Keratinocyte (primary cell): ENCODE measurements at regions not wholly inside any gene's neighbourhood (a gene's known extent, or its start where the extent isn't known, plus 50 kb on each side); places are given as distances from the start of the nearest gene placed in this dataset.

Source experiments
- CTCF ChIP-seq, 3 experiments: IDR thresholded peaks in 1 of 3; conservative IDR thresholded peaks in 1 of 3; optimal IDR thresholded peaks in 1 of 3; 2 replicates in 2 of 3; 3 replicates in 1 of 3; pipeline versions ENCODE3 to v1.5.1; 2011; ENCODE audit warnings: low read length in 3 of 3, mild to moderate bottlenecking in 3 of 3, moderate library complexity in 2 of 3, control low read depth in 1 of 3, inconsistent platforms in 1 of 3; ENCODE audit not compliant: insufficient read depth in 2 of 3; ENCODE audit errors: extremely low read depth in 1 of 3
- EZH2 ChIP-seq: IDR thresholded peaks from one replicate; pipeline ENCODE4 v1.6.1; 2012; ENCODE audit warnings: inconsistent platforms, mild to moderate bottlenecking, low read length, moderate library complexity

GRCh38 chr10:128494665-128495064 is 368.4 kb upstream of the MKI67 start:
- TF ChIP-seq EZH2: no peak
- TF ChIP-seq CTCF (optimal IDR thresholded peaks at IDR 0.05 in 1 of 3, IDR thresholded peaks at IDR 0.05 in 1 of 3, conservative IDR thresholded peaks at IDR 0.05 in 1 of 3; ENCODE audit: extremely low read depth in 1 of 3, insufficient read depth in 2 of 3, low read length in 3 of 3): no peak
